Neural cell (in vitro differentiated cells): ENCODE measurements at regions not wholly inside any gene's neighbourhood (a gene's known extent, or its start where the extent isn't known, plus 50 kb on each side); places are given as distances from the start of the nearest gene placed in this dataset.

ENCODE experiments used
- H2AFZ ChIP-seq: fragments of 200-600, 300-800 bp; sonication (generic), shearing (Covaris generic); 2 replicates; pipeline ENCODE4 v1.6.0; 2014; ENCODE audit warnings: low read depth, mild to moderate bottlenecking, antibody characterized with exemption, low read length, moderate library complexity
- H3F3A ChIP-seq: fragments of 200-600 bp; shearing (Covaris generic); 2 replicates; pipeline ENCODE4 v1.6.1; 2016; ENCODE audit warnings: mild to moderate bottlenecking, moderate library complexity, mixed read lengths, antibody characterized with exemption, low read length; ENCODE audit not compliant: insufficient read depth, poor library complexity, severe bottlenecking
- H3K27ac ChIP-seq: fragments of 200-600, 300-800 bp; sonication (generic), shearing (Covaris generic); 2 replicates; pipeline ENCODE4 v1.5.1; 2014; ENCODE audit warnings: mild to moderate bottlenecking, low read length, moderate library complexity
- H3K27me3 ChIP-seq: fragments of 300-800, 200-600 bp; sonication (generic), shearing (Covaris generic); 2 replicates; pipeline ENCODE4 v1.6.0; 2014; ENCODE audit warnings: mild to moderate bottlenecking, low read depth, low read length, moderate library complexity; ENCODE audit not compliant: insufficient read depth
- H3K36me3 ChIP-seq: fragments of 300-800, 200-600 bp; sonication (generic), shearing (Covaris generic); 2 replicates; pipeline ENCODE4 v1.5.1; 2014; ENCODE audit warnings: mild to moderate bottlenecking, antibody characterized with exemption, low read length, moderate library complexity; ENCODE audit not compliant: insufficient read depth
- H3K4me2 ChIP-seq: fragments of 300-800, 200-600 bp; sonication (generic), shearing (Covaris generic); 2 replicates; pipeline ENCODE4 v1.6.0; 2014; ENCODE audit warnings: mild to moderate bottlenecking, low read length
- H3K4me3 ChIP-seq: fragments of 300-800, 200-600 bp; sonication (generic), shearing (Covaris generic); 2 replicates; pipeline ENCODE4 v1.5.1; 2014; ENCODE audit warnings: mild to moderate bottlenecking, low read length, moderate library complexity
- H3K79me2 ChIP-seq: fragments of 200-600 bp; shearing (Covaris generic); replicated peaks from 2 replicates; pipeline ENCODE4 v1.6.0; 2014; ENCODE audit warnings: mild to moderate bottlenecking, low read length, moderate library complexity; ENCODE audit not compliant: insufficient read depth
- H3K9ac ChIP-seq: fragments of 300-800, 200-600 bp; sonication (generic), shearing (Covaris generic); 2 replicates; pipeline ENCODE4 v1.6.1; 2016; ENCODE audit warnings: mild to moderate bottlenecking, low read length, mixed read lengths
- H3K9me2 ChIP-seq: fragments of 200-600 bp; shearing (Covaris generic); 2 replicates; pipeline ENCODE4 v1.6.1; 2016; ENCODE audit warnings: mild to moderate bottlenecking, low read length, mixed read lengths; ENCODE audit not compliant: insufficient read depth
- H3K9me3 ChIP-seq: fragments of 200-600, 300-800 bp; sonication (generic), shearing (Covaris generic); 2 replicates; pipeline ENCODE4 v1.6.1; 2016; ENCODE audit warnings: mild to moderate bottlenecking, mixed run types, low read length, moderate library complexity, mixed read lengths
- H4K20me1 ChIP-seq: fragments of 200-600 bp; shearing (Covaris generic); 2 replicates; pipeline ENCODE4 v1.6.1; 2016; ENCODE audit warnings: mild to moderate bottlenecking, mixed run types; ENCODE audit not compliant: insufficient read depth
- CTCF ChIP-seq: fragments of 450-650 bp; IDR thresholded peaks from 2 replicates; pipeline ENCODE4 v1.5.1; 2014; ENCODE audit warnings: antibody characterized with exemption, mild to moderate bottlenecking, moderate library complexity; ENCODE audit not compliant: poor library complexity, severe bottlenecking
- EP300 ChIP-seq: fragments of 450-650 bp; conservative IDR thresholded peaks from 2 replicates; pipeline ENCODE4 v1.6.1; 2014; ENCODE audit warnings: antibody characterized with exemption, mild to moderate bottlenecking, moderate library complexity; ENCODE audit not compliant: poor library complexity, severe bottlenecking
- EZH2 ChIP-seq: fragments of 200-600, 300-800 bp; shearing (Covaris generic), sonication (generic); IDR thresholded peaks from 2 replicates; pipeline ENCODE4 v1.6.1; 2014; ENCODE audit warnings: antibody characterized with exemption, low read length, borderline replicate concordance, mild to moderate bottlenecking; ENCODE audit not compliant: insufficient read depth, poor library complexity, severe bottlenecking
- MXI1 ChIP-seq: fragments of 450-650 bp; conservative IDR thresholded peaks from 2 replicates; pipeline ENCODE4 v1.6.1; 2014; ENCODE audit warnings: antibody characterized with exemption, mild to moderate bottlenecking; ENCODE audit not compliant: poor library complexity, severe bottlenecking
- POLR2AphosphoS5 ChIP-seq: IDR thresholded peaks from 2 replicates; pipeline ENCODE4 v1.6.1; 2012
- RAD21 ChIP-seq: fragments of 450-650 bp; conservative IDR thresholded peaks from 2 replicates; pipeline ENCODE4 v1.6.1; 2014; ENCODE audit warnings: antibody characterized with exemption, mild to moderate bottlenecking, moderate library complexity
- REST ChIP-seq: IDR thresholded peaks from 2 replicates; pipeline ENCODE4 v1.6.1; 2012; ENCODE audit warnings: borderline replicate concordance
- SMC3 ChIP-seq: fragments of 450-650 bp; conservative IDR thresholded peaks from 2 replicates; pipeline ENCODE4 v1.6.1; 2014; ENCODE audit warnings: antibody characterized with exemption, mild to moderate bottlenecking, moderate library complexity; ENCODE audit not compliant: poor library complexity
- TAF1 ChIP-seq: IDR thresholded peaks from 2 replicates; pipeline ENCODE4 v1.6.1; 2012; ENCODE audit warnings: low read depth

- Histone ChIP-seq H3K4me3 (no peak overlapping the region), H4K20me1 (no peaks in the 10 kb centered on the region), H3F3A (no peaks in the 10 kb centered on the region), H3K9ac (no peak overlapping the region), H3K9me2 (no peaks in the 10 kb centered on the region), H3K27ac (no peak overlapping the region), H3K9me3 (no peaks in the 10 kb centered on the region), H3K27me3 (no peaks in the 10 kb centered on the region), H3K4me2 (no peak overlapping the region), H3K79me2 (no peaks in the 10 kb centered on the region), H3K36me3 (no peaks in the 10 kb centered on the region), H2AFZ (no peak overlapping the region)
- TF ChIP-seq MXI1 (no peak), CTCF (no peak), RAD21 (no peak), EP300 (no peak), TAF1 (no peak), REST (no peak), EZH2 (no peak), SMC3 (no peak), POLR2AphosphoS5 (no peak)
These were observed 253.0 kb upstream of the POU2AF2 start for GRCh38 chr11:110992481-110992880.

- no peak overlapping the region for H3K27ac ChIP-seq
- H3K36me3 ChIP-seq, result no peaks in the 10 kb centered on the region
- H3K79me2 ChIP-seq, result no peaks in the 10 kb centered on the region
- no peak overlapping the region for H3K4me2 ChIP-seq
- no peaks in the 10 kb centered on the region for H3K9me3 ChIP-seq
- H3F3A ChIP-seq, result no peaks in the 10 kb centered on the region
- H2AFZ ChIP-seq, result no peak overlapping the region
- H3K9ac ChIP-seq, result no peak overlapping the region
- no peak overlapping the region for H3K4me3 ChIP-seq
- no peak for TF ChIP-seq TAF1
- H4K20me1 ChIP-seq, result no peaks in the 10 kb centered on the region
- no peaks in the 10 kb centered on the region for H3K27me3 ChIP-seq
- no peaks in the 10 kb centered on the region for H3K9me2 ChIP-seq
These were observed 253.7 kb upstream of the POU2AF2 start for GRCh38 chr11:110991661-110992355.
